ENCODE measurements at regions not wholly inside any gene's neighbourhood (a gene's known extent, or its start where the extent isn't known, plus 50 kb on each side); places are given as distances from the start of the nearest gene placed in this dataset.
"Not testable (repeated sequence)": the region's sequence is repeated elsewhere in the genome, so short reads cannot be mapped to it uniquely, and the experiment has no call there.

- H2AFZ ChIP-seq (ENCODE audit: control insufficient read depth, low read depth, low read length); in situ Hi-C loops (cut with MboI); DNase-seq (ENCODE audit: low read depth, low spot score); RAD21 ChIA-PET (ENCODE audit: unreplicated experiment); H3K4me3 ChIP-seq; CTCF ChIA-PET; H3K27me3 ChIP-seq (replicated peaks in 1 of 2; ENCODE audit: control insufficient read depth in 2 of 2, insufficient read depth in 2 of 2, low read length in 1 of 2); SMC1A ChIA-PET (ENCODE audit: uncharacterized antibody, unreplicated experiment); BruUV-seq (replicated peaks); H3K36me3 ChIP-seq (ENCODE audit: control insufficient read depth in 2 of 2, insufficient read depth in 2 of 2, low read length in 1 of 2); intact Hi-C loops (cut with micrococcal nuclease; ENCODE audit: unreplicated experiment); H4K20me1 ChIP-seq (ENCODE audit: control insufficient read depth, insufficient read depth); H3K9me3 ChIP-seq (replicated peaks; ENCODE audit: control insufficient read depth, insufficient read depth, low read length); ATAC-seq; H3K27ac ChIP-seq (ENCODE audit: control insufficient read depth, insufficient read depth); POLR2A ChIA-PET; H3K9ac ChIP-seq (ENCODE audit: control insufficient read depth, insufficient read depth, low read length); H3K4me1 ChIP-seq (ENCODE audit: control insufficient read depth, insufficient read depth, low read length); FAIRE-seq; H3K4me2 ChIP-seq (ENCODE audit: control insufficient read depth, insufficient read depth); H3K79me2 ChIP-seq (ENCODE audit: control insufficient read depth, insufficient read depth, low read length): not testable (repeated sequence)
- 0% methylated on average over 2 of the region's 2 CpGs for WGBS (ENCODE audit: insufficient coverage, insufficient replicate concordance, low lambda C conversion rate, missing lambda C conversion rate)
Measured at GRCh38 chr15:24202297-24202696, 473.3 kb upstream of the NPAP1 start.

- H3K27me3 ChIP-seq (replicated peaks in 1 of 2; ENCODE audit: control insufficient read depth in 2 of 2, insufficient read depth in 2 of 2, low read length in 1 of 2); intact Hi-C loops (cut with micrococcal nuclease; ENCODE audit: unreplicated experiment); H3K4me1 ChIP-seq (ENCODE audit: control insufficient read depth, insufficient read depth, low read length); H3K4me3 ChIP-seq; H3K9ac ChIP-seq (ENCODE audit: control insufficient read depth, insufficient read depth, low read length); in situ Hi-C loops (cut with MboI); H3K27ac ChIP-seq (ENCODE audit: control insufficient read depth, insufficient read depth); H3K4me2 ChIP-seq (ENCODE audit: control insufficient read depth, insufficient read depth); POLR2A ChIA-PET; SMC1A ChIA-PET (ENCODE audit: uncharacterized antibody, unreplicated experiment); H3K36me3 ChIP-seq (ENCODE audit: control insufficient read depth in 2 of 2, insufficient read depth in 2 of 2, low read length in 1 of 2); FAIRE-seq; H3K79me2 ChIP-seq (ENCODE audit: control insufficient read depth, insufficient read depth, low read length); RAD21 ChIA-PET (ENCODE audit: unreplicated experiment); DNase-seq (ENCODE audit: low read depth, low spot score); H4K20me1 ChIP-seq (ENCODE audit: control insufficient read depth, insufficient read depth); H3K9me3 ChIP-seq (replicated peaks; ENCODE audit: control insufficient read depth, insufficient read depth, low read length); H2AFZ ChIP-seq (ENCODE audit: control insufficient read depth, low read depth, low read length); BruUV-seq (replicated peaks); CTCF ChIA-PET; ATAC-seq: not testable (repeated sequence)
- 8% methylated on average over 6 of the region's 6 CpGs for WGBS (ENCODE audit: insufficient coverage, insufficient replicate concordance, low lambda C conversion rate, missing lambda C conversion rate)
Measured at GRCh38 chr15:24211742-24212476, 463.7 kb upstream of the NPAP1 start.

Data from GM12878 (cell line).